WTC11 (cell line): ENCODE measurements at regions not wholly inside any gene's neighbourhood (a gene's known extent, or its start where the extent isn't known, plus 50 kb on each side); places are given as distances from the start of the nearest gene placed in this dataset.
"Not testable (repeated sequence)": the region's sequence is repeated elsewhere in the genome, so short reads cannot be mapped to it uniquely, and the experiment has no call there.

ENCODE experiments used
- ATAC-seq: fragments of 200-7000 bp; cut with Tn5 transposase; 2 replicates; pipeline ENCODE4 v1.10.0; 2021; ENCODE audit warnings: mild to moderate bottlenecking, moderate library complexity
- CTCF ChIA-PET: fragments of 300-600 bp; sonication (Branson Sonifier 250); formaldehyde crosslinking; loops from one replicate; lab custom pipeline; 2021; ENCODE audit warnings: antibody characterized with exemption; lab: Charles Lee
- POLR2A ChIA-PET: fragments of 350-600 bp; sonication (Branson Sonifier 250); formaldehyde crosslinking; loops from one replicate; lab custom pipeline; 2021; ENCODE audit warnings: antibody characterized with exemption; lab: Charles Lee
- DNase-seq: peaks from one replicate; pipeline ENCODE4 v3.0.0; 2021; ENCODE audit warnings: low spot score
- H3K27ac Mint-ChIP-seq: 2 replicates; pipeline ENCODE4 v1.8.0; 2021; ENCODE audit warnings: mixed read lengths
- H3K27me3 Mint-ChIP-seq: 2 replicates; pipeline ENCODE4 v1.8.0; 2021; ENCODE audit warnings: low read depth, mild to moderate bottlenecking, moderate library complexity, mixed read lengths
- H3K36me3 Mint-ChIP-seq: 2 replicates; pipeline ENCODE4 v1.8.0; 2021; ENCODE audit warnings: mixed read lengths
- H3K4me1 Mint-ChIP-seq: 2 replicates; pipeline ENCODE4 v1.8.0; 2022; ENCODE audit warnings: mixed read lengths
- H3K4me3 Mint-ChIP-seq: 2 replicates; pipeline ENCODE4 v1.8.0; 2021; ENCODE audit warnings: mild to moderate bottlenecking, moderate library complexity, mixed read lengths
- H3K9me3 Mint-ChIP-seq: 2 replicates; pipeline ENCODE4 v1.8.0; 2021; ENCODE audit warnings: mixed read lengths
- ATF3 ChIP-seq: sonication (generic); formaldehyde crosslinking; conservative IDR thresholded peaks from 2 replicates; pipeline ENCODE4 v1.8.1; 2022; ENCODE audit warnings: mild to moderate bottlenecking, missing genetic modification reagents
- E2F5 ChIP-seq: sonication (generic); formaldehyde crosslinking; IDR thresholded peaks from 2 replicates; pipeline ENCODE4 v1.8.1; 2022; ENCODE audit warnings: mild to moderate bottlenecking, moderate library complexity, missing genetic modification reagents
- ELF4 ChIP-seq: sonication (generic); formaldehyde crosslinking; IDR thresholded peaks from 2 replicates; pipeline ENCODE4 v1.8.1; 2022; ENCODE audit warnings: low read depth, mild to moderate bottlenecking, moderate library complexity, missing genetic modification reagents
- FOXJ3 ChIP-seq: sonication (generic); formaldehyde crosslinking; IDR thresholded peaks from 2 replicates; pipeline ENCODE4 v1.9.0; 2021; ENCODE audit warnings: missing genetic modification reagents, mild to moderate bottlenecking, borderline replicate concordance
- NR2C2 ChIP-seq: sonication (generic); formaldehyde crosslinking; IDR thresholded peaks from 2 replicates; pipeline ENCODE4 v1.8.0; 2022; ENCODE audit warnings: mild to moderate bottlenecking, missing genetic modification reagents
- SOX15 ChIP-seq: fragments of 250-450 bp; sonication (Bioruptor Pico); IDR thresholded peaks from 2 replicates; pipeline ENCODE4 v1.9.0; 2021; ENCODE audit warnings: mild to moderate bottlenecking
- STAT6 ChIP-seq: sonication (generic); formaldehyde crosslinking; conservative IDR thresholded peaks from 2 replicates; pipeline ENCODE4 v1.8.1; 2023; ENCODE audit warnings: mild to moderate bottlenecking, low read depth, missing genetic modification reagents, moderate library complexity
- TEAD1 ChIP-seq: sonication (generic); formaldehyde crosslinking; IDR thresholded peaks from 2 replicates; pipeline ENCODE4 v1.8.0; 2022; ENCODE audit warnings: mild to moderate bottlenecking, missing genetic modification reagents
- ZNF121 ChIP-seq: sonication (generic); formaldehyde crosslinking; IDR thresholded peaks from 2 replicates; pipeline ENCODE4 v1.8.0; 2023; ENCODE audit warnings: missing genetic modification reagents
- ZNF263 ChIP-seq: sonication (generic); formaldehyde crosslinking; IDR thresholded peaks from 2 replicates; pipeline ENCODE4 v1.8.1; 2022; ENCODE audit warnings: low read depth, mild to moderate bottlenecking, moderate library complexity, missing genetic modification reagents
- ZNF671 ChIP-seq: fragments of 250-450 bp; sonication (Bioruptor Pico); IDR thresholded peaks from 2 replicates; pipeline ENCODE4 v1.8.0; 2021; ENCODE audit warnings: mild to moderate bottlenecking
- TF ChIP-seq, protein P1 (sequence below): fragments of 250-450 bp; sonication (Bioruptor Pico); IDR thresholded peaks from 2 replicates; pipeline ENCODE4 v1.9.0; 2021; ENCODE audit warnings: mild to moderate bottlenecking
- TF ChIP-seq, protein P2 (sequence below): sonication (generic); formaldehyde crosslinking; IDR thresholded peaks from 2 replicates; pipeline ENCODE4 v1.8.0; 2022; ENCODE audit warnings: missing genetic modification reagents

- no peak for TF ChIP-seq FOXJ3 (CRISPR knock-in tag)
- TF ChIP-seq ATF3 (CRISPR knock-in tag), result no peak
- TF ChIP-seq, protein P1, sequence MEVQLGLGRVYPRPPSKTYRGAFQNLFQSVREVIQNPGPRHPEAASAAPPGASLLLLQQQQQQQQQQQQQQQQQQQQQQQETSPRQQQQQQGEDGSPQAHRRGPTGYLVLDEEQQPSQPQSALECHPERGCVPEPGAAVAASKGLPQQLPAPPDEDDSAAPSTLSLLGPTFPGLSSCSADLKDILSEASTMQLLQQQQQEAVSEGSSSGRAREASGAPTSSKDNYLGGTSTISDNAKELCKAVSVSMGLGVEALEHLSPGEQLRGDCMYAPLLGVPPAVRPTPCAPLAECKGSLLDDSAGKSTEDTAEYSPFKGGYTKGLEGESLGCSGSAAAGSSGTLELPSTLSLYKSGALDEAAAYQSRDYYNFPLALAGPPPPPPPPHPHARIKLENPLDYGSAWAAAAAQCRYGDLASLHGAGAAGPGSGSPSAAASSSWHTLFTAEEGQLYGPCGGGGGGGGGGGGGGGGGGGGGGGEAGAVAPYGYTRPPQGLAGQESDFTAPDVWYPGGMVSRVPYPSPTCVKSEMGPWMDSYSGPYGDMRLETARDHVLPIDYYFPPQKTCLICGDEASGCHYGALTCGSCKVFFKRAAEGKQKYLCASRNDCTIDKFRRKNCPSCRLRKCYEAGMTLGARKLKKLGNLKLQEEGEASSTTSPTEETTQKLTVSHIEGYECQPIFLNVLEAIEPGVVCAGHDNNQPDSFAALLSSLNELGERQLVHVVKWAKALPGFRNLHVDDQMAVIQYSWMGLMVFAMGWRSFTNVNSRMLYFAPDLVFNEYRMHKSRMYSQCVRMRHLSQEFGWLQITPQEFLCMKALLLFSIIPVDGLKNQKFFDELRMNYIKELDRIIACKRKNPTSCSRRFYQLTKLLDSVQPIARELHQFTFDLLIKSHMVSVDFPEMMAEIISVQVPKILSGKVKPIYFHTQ (CRISPR knock-in tag), result no peak
- TF ChIP-seq ZNF671 (CRISPR knock-in tag), result no peak
- no peak for TF ChIP-seq ELF4 (CRISPR knock-in tag)
- no peak for TF ChIP-seq ZNF263
- TF ChIP-seq, protein P2, sequence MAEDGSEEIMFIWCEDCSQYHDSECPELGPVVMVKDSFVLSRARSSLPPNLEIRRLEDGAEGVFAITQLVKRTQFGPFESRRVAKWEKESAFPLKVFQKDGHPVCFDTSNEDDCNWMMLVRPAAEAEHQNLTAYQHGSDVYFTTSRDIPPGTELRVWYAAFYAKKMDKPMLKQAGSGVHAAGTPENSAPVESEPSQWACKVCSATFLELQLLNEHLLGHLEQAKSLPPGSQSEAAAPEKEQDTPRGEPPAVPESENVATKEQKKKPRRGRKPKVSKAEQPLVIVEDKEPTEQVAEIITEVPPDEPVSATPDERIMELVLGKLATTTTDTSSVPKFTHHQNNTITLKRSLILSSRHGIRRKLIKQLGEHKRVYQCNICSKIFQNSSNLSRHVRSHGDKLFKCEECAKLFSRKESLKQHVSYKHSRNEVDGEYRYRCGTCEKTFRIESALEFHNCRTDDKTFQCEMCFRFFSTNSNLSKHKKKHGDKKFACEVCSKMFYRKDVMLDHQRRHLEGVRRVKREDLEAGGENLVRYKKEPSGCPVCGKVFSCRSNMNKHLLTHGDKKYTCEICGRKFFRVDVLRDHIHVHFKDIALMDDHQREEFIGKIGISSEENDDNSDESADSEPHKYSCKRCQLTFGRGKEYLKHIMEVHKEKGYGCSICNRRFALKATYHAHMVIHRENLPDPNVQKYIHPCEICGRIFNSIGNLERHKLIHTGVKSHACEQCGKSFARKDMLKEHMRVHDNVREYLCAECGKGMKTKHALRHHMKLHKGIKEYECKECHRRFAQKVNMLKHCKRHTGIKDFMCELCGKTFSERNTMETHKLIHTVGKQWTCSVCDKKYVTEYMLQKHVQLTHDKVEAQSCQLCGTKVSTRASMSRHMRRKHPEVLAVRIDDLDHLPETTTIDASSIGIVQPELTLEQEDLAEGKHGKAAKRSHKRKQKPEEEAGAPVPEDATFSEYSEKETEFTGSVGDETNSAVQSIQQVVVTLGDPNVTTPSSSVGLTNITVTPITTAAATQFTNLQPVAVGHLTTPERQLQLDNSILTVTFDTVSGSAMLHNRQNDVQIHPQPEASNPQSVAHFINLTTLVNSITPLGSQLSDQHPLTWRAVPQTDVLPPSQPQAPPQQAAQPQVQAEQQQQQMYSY, result no peak
- no peak for TF ChIP-seq STAT6 (CRISPR knock-in tag)
- no peak for TF ChIP-seq SOX15
- CTCF ChIA-PET, result no interaction called here
- DNase-seq (no peak), ATAC-seq (no peak)
- H3K27ac Mint-ChIP-seq, result no peak overlapping the region
- POLR2A ChIA-PET, result no interaction called here
- no peaks in the 10 kb centered on the region for H3K27me3 Mint-ChIP-seq
- H3K36me3 Mint-ChIP-seq, result peaks cover 14% of the 10 kb centered on the region
- H3K4me3 Mint-ChIP-seq, result no peak overlapping the region
- H3K4me1 Mint-ChIP-seq, result peaks cover 19% of the 10 kb centered on the region
- H3K9me3 Mint-ChIP-seq, result peaks cover 20% of the 10 kb centered on the region
Measured at GRCh38 chr14:86777963-86778602, 1214.9 kb downstream of the GALC start.

GRCh38 chr14:86775896-86776295 is 1217.1 kb downstream of the GALC start:
- DNase-seq, H3K27ac Mint-ChIP-seq, CTCF ChIA-PET, H3K4me3 Mint-ChIP-seq, POLR2A ChIA-PET, H3K27me3 Mint-ChIP-seq, ATAC-seq: not testable (repeated sequence)
- peaks cover 17% of the 10 kb centered on the region for H3K4me1 Mint-ChIP-seq
- H3K36me3 Mint-ChIP-seq, result peaks cover 14% of the 10 kb centered on the region
- H3K9me3 Mint-ChIP-seq, result peaks cover 20% of the 10 kb centered on the region

DNA sequence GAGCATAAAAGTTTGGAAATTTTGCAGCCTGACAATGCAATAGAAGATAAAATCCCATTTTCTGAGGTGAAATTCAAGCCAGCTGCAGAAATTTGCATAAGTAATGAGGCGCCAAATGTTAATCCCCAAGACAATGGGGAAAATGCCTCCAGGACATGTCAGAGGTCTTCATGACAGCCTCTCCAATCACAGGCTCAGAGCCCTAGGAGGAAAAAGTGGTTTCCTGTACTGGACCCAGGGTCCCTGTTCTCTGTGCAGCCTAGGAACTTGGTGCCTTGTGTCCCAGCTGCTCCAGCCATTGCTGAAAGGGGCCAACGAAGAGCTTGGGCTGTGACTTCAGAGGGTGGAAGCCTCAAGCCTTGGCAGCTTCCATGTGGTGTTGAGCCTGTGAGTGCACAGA is 1218.1 kb downstream of the GALC start:
- ChIA-PET CTCF (no interaction called here), POLR2A (no interaction called here)
- H3K4me3 Mint-ChIP-seq, result no peak overlapping the region
- TF ChIP-seq NR2C2 (CRISPR knock-in tag) (no peak), ZNF121 (CRISPR knock-in tag) (no peak), E2F5 (CRISPR knock-in tag) (no peak), TEAD1 (no peak)
- peaks cover 14% of the 10 kb centered on the region for H3K36me3 Mint-ChIP-seq
- H3K27ac Mint-ChIP-seq, result no peak overlapping the region
- H3K4me1 Mint-ChIP-seq, result peaks cover 12% of the 10 kb centered on the region
- ATAC-seq, result peak; percentile 66
- peaks cover 20% of the 10 kb centered on the region for H3K9me3 Mint-ChIP-seq
- no peaks in the 10 kb centered on the region for H3K27me3 Mint-ChIP-seq
- DNase-seq, result no peak
